ENCODE measurements at regions not wholly inside any gene's neighbourhood (a gene's known extent, or its start where the extent isn't known, plus 50 kb on each side); places are given as distances from the start of the nearest gene placed in this dataset.

DNA sequence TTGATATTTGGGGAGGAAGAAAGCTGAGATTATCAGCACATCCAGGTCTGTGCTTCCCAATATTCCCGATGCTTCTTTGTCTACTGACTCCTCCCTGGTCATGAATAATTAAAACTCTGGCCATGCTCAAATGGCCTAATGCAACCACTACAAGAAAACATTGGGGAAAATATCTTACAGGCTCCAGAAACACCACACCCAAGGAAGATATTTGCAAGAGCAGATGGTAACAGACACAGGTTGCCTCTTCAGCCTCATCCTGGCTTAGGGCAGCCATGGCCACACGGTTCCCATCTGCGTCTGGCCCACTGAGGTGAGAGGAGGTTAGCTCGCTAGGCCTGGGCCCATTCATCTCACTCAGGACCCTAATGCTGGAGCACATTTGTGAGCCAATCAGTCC lies 108.4 kb upstream of the SDK1 start:
- no peaks in the 10 kb centered on the region for H3F3A ChIP-seq (ENCODE audit: low read length, unreplicated experiment)
- no peaks in the 10 kb centered on the region for H3K9me2 ChIP-seq (replicated peaks; ENCODE audit: low read length)
- no peaks in the 10 kb centered on the region for H3K27me3 ChIP-seq (ENCODE audit: low read length)
- no peaks in the 10 kb centered on the region for H3K36me3 ChIP-seq (ENCODE audit: low read depth, low read length)
- TF ChIP-seq EZH2phosphoT487 (IDR thresholded peaks at IDR 0.05; ENCODE audit: borderline replicate concordance, low read length) (no peak), EZH2 (IDR thresholded peaks at IDR 0.05; ENCODE audit: low read length, unreplicated experiment) (no peak)
- TF ChIP-seq, protein P1, sequence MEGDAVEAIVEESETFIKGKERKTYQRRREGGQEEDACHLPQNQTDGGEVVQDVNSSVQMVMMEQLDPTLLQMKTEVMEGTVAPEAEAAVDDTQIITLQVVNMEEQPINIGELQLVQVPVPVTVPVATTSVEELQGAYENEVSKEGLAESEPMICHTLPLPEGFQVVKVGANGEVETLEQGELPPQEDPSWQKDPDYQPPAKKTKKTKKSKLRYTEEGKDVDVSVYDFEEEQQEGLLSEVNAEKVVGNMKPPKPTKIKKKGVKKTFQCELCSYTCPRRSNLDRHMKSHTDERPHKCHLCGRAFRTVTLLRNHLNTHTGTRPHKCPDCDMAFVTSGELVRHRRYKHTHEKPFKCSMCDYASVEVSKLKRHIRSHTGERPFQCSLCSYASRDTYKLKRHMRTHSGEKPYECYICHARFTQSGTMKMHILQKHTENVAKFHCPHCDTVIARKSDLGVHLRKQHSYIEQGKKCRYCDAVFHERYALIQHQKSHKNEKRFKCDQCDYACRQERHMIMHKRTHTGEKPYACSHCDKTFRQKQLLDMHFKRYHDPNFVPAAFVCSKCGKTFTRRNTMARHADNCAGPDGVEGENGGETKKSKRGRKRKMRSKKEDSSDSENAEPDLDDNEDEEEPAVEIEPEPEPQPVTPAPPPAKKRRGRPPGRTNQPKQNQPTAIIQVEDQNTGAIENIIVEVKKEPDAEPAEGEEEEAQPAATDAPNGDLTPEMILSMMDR (conservative IDR thresholded peaks at IDR 0.05; ENCODE audit: low read depth, low read length) = no peak
- ChIA-PET POLR2A (ENCODE audit: unreplicated experiment) (no interaction called here), CTCF (no interaction called here)
- ATAC-seq (no peak), DNase-seq (no peak)
- BruUV-seq (replicated peaks) = no TSS peak
- H3K27ac ChIP-seq (ENCODE audit: low read length) = no peak overlapping the region
- no peaks in the 10 kb centered on the region for H3K9me3 ChIP-seq (ENCODE audit: low read length)
- H4K20me1 ChIP-seq (ENCODE audit: low read length) = no peaks in the 10 kb centered on the region
- H3K4me3 ChIP-seq (ENCODE audit: low read length) = no peak overlapping the region
- H3K4me1 ChIP-seq (ENCODE audit: insufficient read depth, low read length) = peaks cover 7% of the 10 kb centered on the region; the same call in 1 of the 2 replicates
- no peak overlapping the region for H3K9ac ChIP-seq (ENCODE audit: low read length)
- intact Hi-C loops (cut with micrococcal nuclease) = no loop called here
- no peak overlapping the region for H3K4me2 ChIP-seq (ENCODE audit: low read length)
- H2AFZ ChIP-seq (ENCODE audit: low read length) = no peak overlapping the region
- no peaks in the 10 kb centered on the region for H3K79me2 ChIP-seq (ENCODE audit: low read length)

DNA sequence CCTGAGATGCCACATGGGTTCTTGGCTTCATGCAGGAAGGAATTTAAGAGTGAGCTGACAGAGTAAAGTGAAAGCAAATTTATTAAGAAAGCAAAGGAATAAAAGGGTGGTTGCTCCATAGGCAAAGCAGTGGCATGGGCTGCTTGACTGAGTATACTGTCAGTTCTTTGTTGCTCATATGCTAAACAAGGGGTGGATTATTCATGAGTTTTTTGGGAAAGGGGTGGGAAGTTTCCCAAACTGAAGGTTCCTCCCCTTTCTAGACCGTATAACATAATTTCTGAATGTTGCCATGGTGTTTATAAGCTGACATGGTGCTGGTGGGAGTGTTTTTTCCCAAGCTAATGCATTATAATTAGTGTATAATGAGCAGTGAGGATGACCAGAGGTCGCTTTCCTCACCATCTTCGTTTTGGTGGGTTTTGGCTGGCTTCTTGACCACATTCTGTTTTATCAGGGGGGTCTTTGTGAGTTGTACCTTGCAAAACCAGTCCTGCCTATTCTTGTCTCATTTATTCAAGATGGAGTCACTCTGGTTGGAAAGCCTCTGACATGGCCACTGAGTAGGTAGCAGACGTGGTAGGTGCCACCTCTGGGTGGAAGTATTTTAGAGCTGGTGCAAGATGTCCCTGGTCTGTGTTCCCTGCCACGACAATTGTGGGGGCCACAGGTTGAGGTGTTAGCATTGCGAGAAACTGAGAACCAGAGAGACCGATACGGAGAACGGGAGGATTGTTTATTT lies 107.5 kb upstream of the SDK1 start:
- Histone ChIP-seq H3K9me2 (replicated peaks; ENCODE audit: low read length) (no peaks in the 10 kb centered on the region), H2AFZ (ENCODE audit: low read length) (no peak overlapping the region), H3F3A (ENCODE audit: low read length, unreplicated experiment) (no peaks in the 10 kb centered on the region), H3K4me2 (ENCODE audit: low read length) (no peak overlapping the region), H3K4me1 (ENCODE audit: insufficient read depth, low read length) (peaks cover 7% of the 10 kb centered on the region; the same call in 1 of the 2 replicates), H3K79me2 (ENCODE audit: low read length) (no peaks in the 10 kb centered on the region), H3K36me3 (ENCODE audit: low read depth, low read length) (no peaks in the 10 kb centered on the region), H3K27ac (ENCODE audit: low read length) (no peak overlapping the region), H3K9ac (ENCODE audit: low read length) (no peak overlapping the region), H3K4me3 (ENCODE audit: low read length) (no peak overlapping the region), H3K9me3 (ENCODE audit: low read length) (no peaks in the 10 kb centered on the region), H3K27me3 (ENCODE audit: low read length) (no peaks in the 10 kb centered on the region), H4K20me1 (ENCODE audit: low read length) (no peaks in the 10 kb centered on the region)
- BruUV-seq (replicated peaks) = no TSS peak
- intact Hi-C loops (cut with micrococcal nuclease) = no loop called here
- CTCF ChIA-PET = interaction anchor here (0.5 kb wide), 1 partner anchor 19 kb away, joined by 8 read pairs; no protein-coding TSS in a partner anchor
- POLR2A ChIA-PET (ENCODE audit: unreplicated experiment) = no interaction called here
- no peak for ATAC-seq
- TF ChIP-seq EZH2phosphoT487 (IDR thresholded peaks at IDR 0.05; ENCODE audit: borderline replicate concordance, low read length) = no peak
- TF ChIP-seq, protein P1 (conservative IDR thresholded peaks at IDR 0.05; ENCODE audit: low read depth, low read length) = no peak
- TF ChIP-seq EZH2 (IDR thresholded peaks at IDR 0.05; ENCODE audit: low read length, unreplicated experiment) = no peak
- no peak for DNase-seq

DNA sequence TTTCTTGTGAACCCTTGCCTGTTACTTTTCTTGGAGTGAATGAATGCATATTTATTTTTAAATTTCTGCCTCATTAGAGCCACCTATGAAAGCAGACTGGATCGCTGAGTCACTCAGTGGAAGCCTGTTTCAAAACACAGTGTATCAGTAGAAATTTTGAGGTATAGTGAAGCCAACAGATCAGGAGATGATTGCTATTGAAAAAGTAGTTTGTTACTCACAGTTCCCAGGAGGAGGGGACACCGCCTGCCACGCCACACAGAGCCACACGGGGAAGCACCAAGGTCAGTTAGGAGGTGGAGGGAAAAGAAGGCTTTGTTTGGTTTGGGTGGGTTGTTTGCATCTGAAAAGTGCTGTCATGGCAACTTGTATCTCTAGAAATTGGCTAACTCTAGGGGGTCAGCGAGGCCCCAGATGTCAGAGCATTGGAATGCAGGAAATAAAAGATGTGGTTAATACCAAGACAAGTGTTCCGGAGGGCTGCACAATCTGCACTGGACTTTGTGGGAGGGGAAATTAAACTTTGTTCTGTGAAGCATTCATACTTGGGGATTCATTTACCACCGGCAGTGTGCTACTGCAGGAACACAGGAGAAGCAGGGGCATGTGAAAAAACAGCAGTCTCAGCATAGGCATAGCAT lies 106.4 kb upstream of the SDK1 start:
- ATAC-seq (peak; percentile 24; the same call in 1 of the 2 replicates), DNase-seq (peak; percentile 60)
- no peaks in the 10 kb centered on the region for H3K9me3 ChIP-seq (ENCODE audit: low read length)
- H3K4me1 ChIP-seq (ENCODE audit: insufficient read depth, low read length) = peaks cover 7% of the 10 kb centered on the region; the same call in 1 of the 2 replicates
- TF ChIP-seq EZH2 (IDR thresholded peaks at IDR 0.05; ENCODE audit: low read length, unreplicated experiment) (no peak), EZH2phosphoT487 (IDR thresholded peaks at IDR 0.05; ENCODE audit: borderline replicate concordance, low read length) (no peak)
- TF ChIP-seq, protein P1 (conservative IDR thresholded peaks at IDR 0.05; ENCODE audit: low read depth, low read length) = no peak
- POLR2A ChIA-PET (ENCODE audit: unreplicated experiment) = no interaction called here
- H3K79me2 ChIP-seq (ENCODE audit: low read length) = no peaks in the 10 kb centered on the region
- no peaks in the 10 kb centered on the region for H3F3A ChIP-seq (ENCODE audit: low read length, unreplicated experiment)
- no peak overlapping the region for H3K9ac ChIP-seq (ENCODE audit: low read length)
- no peaks in the 10 kb centered on the region for H3K9me2 ChIP-seq (replicated peaks; ENCODE audit: low read length)
- H3K27me3 ChIP-seq (ENCODE audit: low read length) = no peaks in the 10 kb centered on the region
- H3K4me3 ChIP-seq (ENCODE audit: low read length) = no peak overlapping the region
- no peaks in the 10 kb centered on the region for H3K36me3 ChIP-seq (ENCODE audit: low read depth, low read length)
- H3K27ac ChIP-seq (ENCODE audit: low read length) = no peak overlapping the region
- BruUV-seq (replicated peaks) = no TSS peak
- CTCF ChIA-PET = no interaction called here
- H3K4me2 ChIP-seq (ENCODE audit: low read length) = no peak overlapping the region
- H2AFZ ChIP-seq (ENCODE audit: low read length) = no peak overlapping the region
- no peaks in the 10 kb centered on the region for H4K20me1 ChIP-seq (ENCODE audit: low read length)
- intact Hi-C loops (cut with micrococcal nuclease) = no loop called here

Data from PC-3 (cell line).